HFF-Myc (cell line): ENCODE measurements at regions not wholly inside any gene's neighbourhood (a gene's known extent, or its start where the extent isn't known, plus 50 kb on each side); places are given as distances from the start of the nearest gene placed in this dataset.

Source experiments
- DNase-seq: peaks from one replicate; pipeline ENCODE4 v3.0.0-alpha.2; 2011; ENCODE audit warnings: low read depth; ENCODE audit errors: extremely low read depth
- H3K4me3 ChIP-seq: replicated peaks from 2 replicates; pipeline ENCODE4 v1.5.1; 2011; ENCODE audit warnings: low read depth, mild to moderate bottlenecking, control low read depth, low read length
- CTCF ChIP-seq: IDR thresholded peaks from 2 replicates; pipeline ENCODE4 v1.5.1; 2012; ENCODE audit warnings: mild to moderate bottlenecking, low read depth, low read length, control low read depth; ENCODE audit errors: missing control alignments

- DNase-seq = no peak
- H3K4me3 ChIP-seq = no peak overlapping the region
- no peak for TF ChIP-seq CTCF
Observed at GRCh38 chr11:56799691-56800210, 51.3 kb upstream of the OR9G4 start.
